IMR-90 (cell line): ENCODE measurements at regions not wholly inside any gene's neighbourhood (a gene's known extent, or its start where the extent isn't known, plus 50 kb on each side); places are given as distances from the start of the nearest gene placed in this dataset.

Experiments
- ATAC-seq: fragments of 200-7000 bp; cut with Tn5 transposase; 2 replicates; pipeline ENCODE4 v1.9.1; 2020; ENCODE audit warnings: low read depth, mild to moderate bottlenecking, moderate library complexity
- BruUV-seq: library from RNA; stranded (reverse); fragments of 400-500 nt; replicated peaks from 2 replicates; lab custom pipeline; 2021; lab: Mats Ljungman, UMichigan
- CTCF ChIA-PET: fragments of 300-600 bp; formaldehyde crosslinking; extraction: SDS; loops from one replicate; lab custom pipeline; 2021; ENCODE audit warnings: antibody characterized with exemption; lab: Yijun Ruan, JAX
- POLR2A ChIA-PET: fragments of 300-600 bp; sonication (Branson Sonifier 250); formaldehyde crosslinking; loops from one replicate; lab custom pipeline; 2022; ENCODE audit warnings: antibody characterized with exemption; ENCODE audit not compliant: unreplicated experiment; lab: Charles Lee
- DNase-seq: peaks from one replicate; pipeline ENCODE4 v3.0.0; 2013
- H2AFZ ChIP-seq: replicated peaks from 2 replicates; pipeline ENCODE3; 2013; ENCODE audit warnings: low read length, mild to moderate bottlenecking; ENCODE audit not compliant: poor library complexity
- H2AK5ac ChIP-seq: 2 replicates; pipeline ENCODE4 v1.6.1; 2013; ENCODE audit warnings: low read depth, low read length, inconsistent platforms
- H2AK9ac ChIP-seq: replicated peaks from 2 replicates; pipeline ENCODE3; 2013; ENCODE audit warnings: mild to moderate bottlenecking, low read depth, low read length, moderate library complexity; ENCODE audit not compliant: poor library complexity
- H2BK120ac ChIP-seq: 2 replicates; pipeline ENCODE4 v1.6.1; 2013; ENCODE audit warnings: low read depth, low read length, inconsistent platforms
- H2BK15ac ChIP-seq: 3 replicates; pipeline ENCODE4 v1.6.1; 2013; ENCODE audit warnings: low read depth, low read length, inconsistent platforms
- H2BK20ac ChIP-seq: 2 replicates; pipeline ENCODE4 v1.6.1; 2013; ENCODE audit warnings: low read depth, mild to moderate bottlenecking, inconsistent platforms, low read length, moderate library complexity
- H2BK5ac ChIP-seq: 2 replicates; pipeline ENCODE4 v1.6.1; 2013; ENCODE audit warnings: mild to moderate bottlenecking, low read depth, low read length, inconsistent platforms; ENCODE audit not compliant: poor library complexity, severe bottlenecking
- H3K14ac ChIP-seq: replicated peaks from 2 replicates; pipeline ENCODE4 v1.6.1; 2013; ENCODE audit warnings: low read depth, low read length, inconsistent platforms
- H3K18ac ChIP-seq: 2 replicates; pipeline ENCODE4 v1.6.1; 2013; ENCODE audit warnings: low read depth, low read length, control low read depth
- H3K23ac ChIP-seq: 2 replicates; pipeline ENCODE4 v1.6.1; 2013; ENCODE audit warnings: low read depth, low read length, inconsistent platforms
- H3K27ac ChIP-seq: 2 replicates; pipeline ENCODE4 v1.5.1; 2013; ENCODE audit warnings: mild to moderate bottlenecking, control low read depth, low read length; ENCODE audit not compliant: insufficient read depth
- H3K27me3 ChIP-seq: 2 replicates; pipeline ENCODE4 v1.6.1; 2013; ENCODE audit warnings: low read length; ENCODE audit not compliant: control insufficient read depth, insufficient read depth
- H3K36me3 ChIP-seq: 2 replicates; pipeline ENCODE4 v1.6.1; 2013; ENCODE audit warnings: low read length, mixed read lengths; ENCODE audit not compliant: control insufficient read depth, insufficient read depth
- H3K4ac ChIP-seq: 2 replicates; pipeline ENCODE4 v1.6.1; 2013; ENCODE audit warnings: low read depth, low read length, inconsistent platforms
- H3K4me1 ChIP-seq: 2 replicates; pipeline ENCODE4 v1.6.1; 2013; ENCODE audit warnings: low read length, mixed read lengths; ENCODE audit not compliant: control insufficient read depth, insufficient read depth
- H3K4me2 ChIP-seq: 2 replicates; pipeline ENCODE4 v1.6.1; 2013; ENCODE audit warnings: low read depth, mild to moderate bottlenecking, control low read depth, low read length, moderate library complexity
- H3K4me3 ChIP-seq: 2 replicates; pipeline ENCODE4 v1.5.1; 2013; ENCODE audit warnings: low read depth, mild to moderate bottlenecking, control low read depth, low read length, moderate library complexity; ENCODE audit not compliant: insufficient read depth
- H3K56ac ChIP-seq: 2 replicates; pipeline ENCODE4 v1.6.1; 2013; ENCODE audit warnings: low read length, inconsistent platforms; ENCODE audit not compliant: insufficient read depth; ENCODE audit errors: extremely low read depth
- H3K79me1 ChIP-seq, 2 experiments: 2 replicates each; pipeline ENCODE4 v1.6.1; 2013; ENCODE audit warnings: low read length in 2 of 2, inconsistent platforms in 1 of 2, low read depth in 1 of 2
- H3K9ac ChIP-seq: 2 replicates; pipeline ENCODE4 v1.6.1; 2013; ENCODE audit warnings: low read depth, low read length, control low read depth
- H3K9me1 ChIP-seq: 2 replicates; pipeline ENCODE4 v1.6.1; 2013; ENCODE audit warnings: low read length, inconsistent platforms; ENCODE audit not compliant: insufficient read depth
- H3K9me3 ChIP-seq: 2 replicates; pipeline ENCODE4 v1.6.1; 2013; ENCODE audit warnings: low read length; ENCODE audit not compliant: control insufficient read depth, insufficient read depth
- H4K20me1 ChIP-seq: 2 replicates; pipeline ENCODE4 v1.6.1; 2013; ENCODE audit warnings: low read length, inconsistent platforms; ENCODE audit not compliant: insufficient read depth
- H4K5ac ChIP-seq: 2 replicates; pipeline ENCODE4 v1.6.1; 2013; ENCODE audit warnings: mild to moderate bottlenecking, low read depth, low read length, control low read depth
- H4K8ac ChIP-seq, 2 experiments: 2 replicates each; pipeline ENCODE4 v1.6.1; 2013; ENCODE audit warnings: low read depth in 2 of 2, low read length in 2 of 2, control low read depth in 1 of 2, inconsistent platforms in 1 of 2
- H4K91ac ChIP-seq: 2 replicates; pipeline ENCODE4 v1.6.1; 2013; ENCODE audit warnings: low read depth, low read length, inconsistent platforms; ENCODE audit not compliant: insufficient read depth
- MAZ ChIP-seq: IDR thresholded peaks from 2 replicates; pipeline ENCODE4 v1.6.1; 2012; ENCODE audit warnings: low read depth, mild to moderate bottlenecking, low read length, improper control_type of control experiment, moderate library complexity, borderline replicate concordance
- RAD21 ChIP-seq: IDR thresholded peaks from 2 replicates; pipeline ENCODE4 v1.6.1; 2012; ENCODE audit warnings: low read length, improper control_type of control experiment
- RCOR1 ChIP-seq: IDR thresholded peaks from 2 replicates; pipeline ENCODE4 v1.6.1; 2012; ENCODE audit warnings: mild to moderate bottlenecking, low read length, improper control_type of control experiment; ENCODE audit not compliant: insufficient replicate concordance
- SMC3 ChIP-seq: fragments of 150-350 bp; IDR thresholded peaks from 2 replicates; pipeline ENCODE4 v1.6.1; 2016; ENCODE audit warnings: low read depth, mild to moderate bottlenecking, antibody characterized with exemption, low read length, moderate library complexity
- dilution Hi-C: fragments of 300-500 bp; cut with HindIII; formaldehyde crosslinking; loops from one replicate; pipeline ENCODE4 v1.14.3; 2018; ENCODE audit warnings: low sequenced_read_pairs; ENCODE audit not compliant: unreplicated experiment
- in situ Hi-C: fragments of 300-500 bp; cut with MboI; formaldehyde crosslinking; loops from 3 replicates; pipeline ENCODE4 v1.14.3; 2019; ENCODE audit warnings: low sequenced_read_pairs, inconsistent platforms, mixed read lengths
- intact Hi-C: fragments of 100-400 bp; cut with micrococcal nuclease; formaldehyde crosslinking; loops from 2 replicates; pipeline ENCODE4 v1.10.0; 2022
- TF ChIP-seq, protein P1 (sequence below): fragments of 150-350 bp; IDR thresholded peaks from 2 replicates; pipeline ENCODE4 v1.6.1; 2017; ENCODE audit warnings: mild to moderate bottlenecking, antibody characterized with exemption, low read length, low read depth
- TF ChIP-seq, protein P2 (sequence below): conservative IDR thresholded peaks from 2 replicates; pipeline ENCODE4 v1.5.1; 2012; ENCODE audit warnings: mild to moderate bottlenecking, low read depth, low read length, improper control_type of control experiment

DNA sequence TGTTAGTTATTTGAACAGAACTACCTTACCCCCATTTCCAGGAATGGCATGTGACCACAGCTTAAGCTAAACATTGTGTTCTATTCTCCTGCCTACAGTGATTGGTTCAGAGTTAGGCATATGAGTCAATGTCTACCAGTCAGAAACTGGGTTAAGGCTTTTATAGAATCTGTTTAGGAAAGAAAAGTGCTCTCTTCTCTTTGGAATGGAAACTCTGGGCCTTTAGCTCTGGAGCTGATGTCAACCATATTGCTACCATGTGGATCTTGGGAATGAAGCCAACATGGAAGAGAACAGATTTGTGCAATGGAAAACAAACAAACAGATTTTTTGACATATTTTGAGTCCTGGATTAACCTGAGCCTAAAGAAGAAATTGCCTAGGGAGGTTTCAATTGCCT is 488.9 kb upstream of the TNC start:
- in situ Hi-C loops, result no loop called here
- Histone ChIP-seq H2BK5ac (peak overlapping the region; percentile 88), H3K56ac (no peak overlapping the region), H2AK9ac (no peak overlapping the region), H4K5ac (peak overlapping the region; percentile 88; the same call in 1 of the 2 replicates), H3K27me3 (no peaks in the 10 kb centered on the region), H2BK15ac (peak overlapping the region; percentile 67; the same call in 2 of the 3 replicates), H2BK20ac (peak overlapping the region; percentile 44; the same call in 1 of the 2 replicates), H3K23ac (no peak overlapping the region), H3K4me2 (no peak overlapping the region), H4K20me1 (no peaks in the 10 kb centered on the region), H2AK5ac (peak overlapping the region; percentile 45; the same call in 1 of the 2 replicates), H4K91ac (peak overlapping the region; percentile 14; the same call in 1 of the 2 replicates), H3K4ac (peak overlapping the region; percentile 79; the same call in 1 of the 2 replicates), H3K27ac (no peak overlapping the region), H2BK120ac (peak overlapping the region; percentile 60), H3K4me1 (peaks cover 3% of the 10 kb centered on the region; the same call in 1 of the 2 replicates), H3K14ac (peak overlapping the region; percentile 61; the same call in 1 of the 2 replicates), H3K9me1 (0 out of 2 replicates have a peak, but pooled peaks cover 2% of the 10 kb centered on the region), H3K9ac (no peak overlapping the region), H3K4me3 (no peak overlapping the region), H4K8ac (peak overlapping the region; percentile 31 to 35; a peak in 2 of 4 replicates), H3K36me3 (no peaks in the 10 kb centered on the region), H3K79me1 (no peaks in the 10 kb centered on the region), H2AFZ (no peak overlapping the region), H3K9me3 (no peaks in the 10 kb centered on the region), H3K18ac (peak overlapping the region; percentile 91; the same call in 1 of the 2 replicates)
- ATAC-seq (no peak), DNase-seq (peak; percentile 52)
- BruUV-seq, result no TSS peak
- intact Hi-C loops, result no loop called here
- ChIA-PET CTCF (no interaction called here), POLR2A (no interaction called here)
- dilution Hi-C loops, result no loop called here
- no peak for TF ChIP-seq SMC3
- TF ChIP-seq RCOR1, result no peak
- no peak for TF ChIP-seq RAD21
- no peak for TF ChIP-seq MAZ
- TF ChIP-seq, protein P1, sequence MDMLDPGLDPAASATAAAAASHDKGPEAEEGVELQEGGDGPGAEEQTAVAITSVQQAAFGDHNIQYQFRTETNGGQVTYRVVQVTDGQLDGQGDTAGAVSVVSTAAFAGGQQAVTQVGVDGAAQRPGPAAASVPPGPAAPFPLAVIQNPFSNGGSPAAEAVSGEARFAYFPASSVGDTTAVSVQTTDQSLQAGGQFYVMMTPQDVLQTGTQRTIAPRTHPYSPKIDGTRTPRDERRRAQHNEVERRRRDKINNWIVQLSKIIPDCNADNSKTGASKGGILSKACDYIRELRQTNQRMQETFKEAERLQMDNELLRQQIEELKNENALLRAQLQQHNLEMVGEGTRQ, result no peak; the same call in 1 of the 2 replicates
- TF ChIP-seq, protein P2, sequence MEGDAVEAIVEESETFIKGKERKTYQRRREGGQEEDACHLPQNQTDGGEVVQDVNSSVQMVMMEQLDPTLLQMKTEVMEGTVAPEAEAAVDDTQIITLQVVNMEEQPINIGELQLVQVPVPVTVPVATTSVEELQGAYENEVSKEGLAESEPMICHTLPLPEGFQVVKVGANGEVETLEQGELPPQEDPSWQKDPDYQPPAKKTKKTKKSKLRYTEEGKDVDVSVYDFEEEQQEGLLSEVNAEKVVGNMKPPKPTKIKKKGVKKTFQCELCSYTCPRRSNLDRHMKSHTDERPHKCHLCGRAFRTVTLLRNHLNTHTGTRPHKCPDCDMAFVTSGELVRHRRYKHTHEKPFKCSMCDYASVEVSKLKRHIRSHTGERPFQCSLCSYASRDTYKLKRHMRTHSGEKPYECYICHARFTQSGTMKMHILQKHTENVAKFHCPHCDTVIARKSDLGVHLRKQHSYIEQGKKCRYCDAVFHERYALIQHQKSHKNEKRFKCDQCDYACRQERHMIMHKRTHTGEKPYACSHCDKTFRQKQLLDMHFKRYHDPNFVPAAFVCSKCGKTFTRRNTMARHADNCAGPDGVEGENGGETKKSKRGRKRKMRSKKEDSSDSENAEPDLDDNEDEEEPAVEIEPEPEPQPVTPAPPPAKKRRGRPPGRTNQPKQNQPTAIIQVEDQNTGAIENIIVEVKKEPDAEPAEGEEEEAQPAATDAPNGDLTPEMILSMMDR, result no peak
